Spleen (tissue), 11 donors: ENCODE measurements at regions not wholly inside any gene's neighbourhood (a gene's known extent, or its start where the extent isn't known, plus 50 kb on each side); places are given as distances from the start of the nearest gene placed in this dataset.
"Not testable (repeated sequence)": the region's sequence is repeated elsewhere in the genome, so short reads cannot be mapped to it uniquely, and the experiment has no call there.

Source experiments
- DNase-seq: peaks from one replicate; pipeline ENCODE4 v3.0.0-alpha.2; 2020
- H3K27ac ChIP-seq, 8 donors: fragments of 200-600 bp; sonication (generic) in 7 of 8; 1 replicate in 4 of 8; 2 replicates in 4 of 8; pipeline versions ENCODE4 v1.5.0 to v1.8.0; 2016 to 2021; ENCODE audit warnings: inconsistent platforms in 4 of 8, mild to moderate bottlenecking in 4 of 8, moderate library complexity in 1 of 8
- H3K27me3 ChIP-seq, 7 donors: fragments of 200-600 bp; sonication (generic) in 6 of 7; replicated peaks in 1 of 7; 1 replicate in 4 of 7; 2 replicates in 3 of 7; pipeline versions ENCODE4 v1.5.0 to v1.8.0; 2016 to 2021; ENCODE audit warnings: inconsistent platforms in 3 of 7, mild to moderate bottlenecking in 1 of 7
- H3K36me3 ChIP-seq, 6 donors: fragments of 200-600 bp; sonication (generic) in 5 of 6; 1 replicate in 4 of 6; 2 replicates in 2 of 6; pipeline versions ENCODE4 v1.5.0 to v1.8.0; 2016 to 2021; ENCODE audit warnings: inconsistent platforms in 2 of 6
- H3K4me1 ChIP-seq, 6 donors: fragments of 200-600 bp; sonication (generic) in 5 of 6; 1 replicate in 3 of 6; 2 replicates in 3 of 6; pipeline versions ENCODE4 v1.5.0 to v1.8.0; 2016 to 2021; ENCODE audit warnings: inconsistent platforms in 3 of 6
- H3K4me3 ChIP-seq, 8 donors: fragments of 200-600 bp; sonication (generic) in 7 of 8; 1 replicate in 4 of 8; 2 replicates in 4 of 8; pipeline versions ENCODE4 v1.5.0 to v1.8.0; 2016 to 2021; ENCODE audit warnings: inconsistent platforms in 4 of 8, mild to moderate bottlenecking in 4 of 8, moderate library complexity in 2 of 8
- H3K9me3 ChIP-seq, 8 donors: fragments of 200-600 bp; sonication (generic) in 7 of 8; 1 replicate in 4 of 8; 2 replicates in 4 of 8; pipeline versions ENCODE4 v1.5.0 to v1.8.0; 2016 to 2021; ENCODE audit warnings: inconsistent platforms in 4 of 8
- CTCF ChIP-seq, 11 experiments: fragments of 200-600 bp in 7 of 11; fragments of 450-650 bp in 4 of 11; sonication (generic) in 4 of 11; IDR thresholded peaks in 8 of 11; conservative IDR thresholded peaks in 3 of 11; 1 replicate in 7 of 11; 2 replicates in 4 of 11; pipeline versions ENCODE4 v1.4.0 to v1.8.0; 2016 to 2021; ENCODE audit warnings: antibody characterized with exemption in 11 of 11, inconsistent platforms in 4 of 11, mild to moderate bottlenecking in 1 of 11
- POLR2A ChIP-seq, 3 donors: fragments of 450-650 bp; IDR thresholded peaks; one replicate each; pipeline ENCODE4 v1.5.1; 2017; ENCODE audit warnings: antibody characterized with exemption in 3 of 3, mild to moderate bottlenecking in 1 of 3
- POLR2AphosphoS5 ChIP-seq, 3 donors: sonication (generic); formaldehyde crosslinking; IDR thresholded peaks; one replicate each; pipeline ENCODE4 v1.5.1; 2017; ENCODE audit warnings: antibody characterized with exemption in 3 of 3
- WGBS, 5 donors: extraction: QIAGEN DNeasy Blood & Tissue Kit in 3 of 5; methylation state at CpG; one replicate each; pipeline versions ENCODE4 v1.1.5 to v1.1.7; 2013 to 2018; 5-methylcytosine and 5-hydroxymethylcytosine counted together
- intact Hi-C: fragments of 100-400 bp; cut with DNase I; formaldehyde crosslinking; loops from one replicate; pipeline ENCODE4 v1.15.0; 2023; ENCODE audit warnings: low total_unique reads
- donor health status: healthy with polysubstance abuse.
- donor health status: DM: no; HTN: no; CAD: no; lungs with moderate emphysema.
- donor health status: DM: no; HTN: no; CAD: no.
- donor health status: Bipolar disorder and iron deficiency.
- donor health status: healthy.
- donor health status: DM: no; HTN: no; CAD: no.
- donor health status: DM: yes; HTN: yes; CAD: no.

GRCh38 chr1:181324797-181325616 is 158.3 kb upstream of the CACNA1E start:
- peaks cover 0 to 6% (median 0%) of the 10 kb centered on the region in 6 donors for H3K4me1 ChIP-seq
- H3K4me3 ChIP-seq: no peak overlapping the region
- intact Hi-C loops: no loop called here
- H3K9me3 ChIP-seq: no peaks in the 10 kb centered on the region
- peaks cover 0 to 28% (median 8%) of the 10 kb centered on the region in 7 donors for H3K27me3 ChIP-seq
- H3K36me3 ChIP-seq: no peaks in the 10 kb centered on the region
- no peak for DNase-seq
- TF ChIP-seq POLR2AphosphoS5 (IDR thresholded peaks at IDR 0.05) (no peak), CTCF (IDR thresholded peaks at IDR 0.05 in 8 of 11, conservative IDR thresholded peaks at IDR 0.05 in 3 of 11) (no peak), POLR2A (IDR thresholded peaks at IDR 0.05) (no peak)
- no peak overlapping the region for H3K27ac ChIP-seq
- 42 to 54% (median 52%) methylated on average over 11 of the region's 11 CpGs for WGBS, 5 donors

GRCh38 chr1:181325765-181326164 is 157.6 kb upstream of the CACNA1E start:
- WGBS, 5 donors: 58 to 82% (median 63%) methylated on average over 18 of the region's 18 CpGs
- H3K9me3 ChIP-seq, H3K4me3 ChIP-seq, H3K4me1 ChIP-seq, intact Hi-C loops, H3K36me3 ChIP-seq, H3K27ac ChIP-seq, DNase-seq: not testable (repeated sequence)
- peaks cover 0 to 25% (median under 1%) of the 10 kb centered on the region in 7 donors for H3K27me3 ChIP-seq

GRCh38 chr1:181326348-181326747 is 157.0 kb upstream of the CACNA1E start:
- no peak for DNase-seq
- H3K4me1 ChIP-seq: peaks cover 0 to 6% (median 0%) of the 10 kb centered on the region in 6 donors
- H3K36me3 ChIP-seq: no peaks in the 10 kb centered on the region
- H3K9me3 ChIP-seq: no peaks in the 10 kb centered on the region
- H3K4me3 ChIP-seq: no peak overlapping the region
- peaks cover 0 to 19% (median 0%) of the 10 kb centered on the region in 7 donors for H3K27me3 ChIP-seq
- no peak for TF ChIP-seq CTCF (IDR thresholded peaks at IDR 0.05 in 8 of 11, conservative IDR thresholded peaks at IDR 0.05 in 3 of 11)
- TF ChIP-seq POLR2A (IDR thresholded peaks at IDR 0.05): no peak
- TF ChIP-seq POLR2AphosphoS5 (IDR thresholded peaks at IDR 0.05): no peak
- intact Hi-C loops: no loop called here
- no peak overlapping the region for H3K27ac ChIP-seq
- WGBS, 5 donors: 93 to 96% (median 94%) methylated on average over 3 of the region's 3 CpGs

- 81 to 95% (median 86%) methylated on average over 2 to 4 of the region's 4 CpGs for WGBS, 5 donors
These were observed 155.5 kb upstream of the CACNA1E start for GRCh38 chr1:181327796-181328195.

More at GRCh38 chr1:181327796-181328195, 155.5 kb upstream of the CACNA1E start:
- Histone ChIP-seq H3K27ac (no peak overlapping the region), H3K36me3 (no peaks in the 10 kb centered on the region), H3K27me3 (peaks cover 0 to 18% (median 0%) of the 10 kb centered on the region in 7 donors), H3K9me3 (no peaks in the 10 kb centered on the region), H3K4me1 (peaks cover 0 to 6% (median 0%) of the 10 kb centered on the region in 6 donors), H3K4me3 (no peak overlapping the region)
- no peak for DNase-seq
- intact Hi-C loops: no loop called here
- TF ChIP-seq POLR2AphosphoS5 (IDR thresholded peaks at IDR 0.05) (no peak), CTCF (IDR thresholded peaks at IDR 0.05 in 8 of 11, conservative IDR thresholded peaks at IDR 0.05 in 3 of 11) (no peak), POLR2A (IDR thresholded peaks at IDR 0.05) (no peak)
